GDM1 (cell line): ENCODE measurements at regions not wholly inside any gene's neighbourhood (a gene's known extent, or its start where the extent isn't known, plus 50 kb on each side); places are given as distances from the start of the nearest gene placed in this dataset.
"Not testable (repeated sequence)": the region's sequence is repeated elsewhere in the genome, so short reads cannot be mapped to it uniquely, and the experiment has no call there.

Experiments used
- DNase-seq: peaks from one replicate; lab custom pipeline; 2025; lab: John Stamatoyannopoulos, UW

- no peak for DNase-seq
Measured at GRCh38 chr16:55016515-55016914, 85.8 kb downstream of the IRX5 start.

- DNase-seq: no peak
Measured at GRCh38 chr16:55017321-55017720, 86.7 kb downstream of the IRX5 start.

GRCh38 chr16:55018881-55019280 is 88.2 kb downstream of the IRX5 start:
- no peak for DNase-seq

- DNase-seq: no peak
Measured at GRCh38 chr16:55019419-55020131, 88.9 kb downstream of the IRX5 start.

DNA sequence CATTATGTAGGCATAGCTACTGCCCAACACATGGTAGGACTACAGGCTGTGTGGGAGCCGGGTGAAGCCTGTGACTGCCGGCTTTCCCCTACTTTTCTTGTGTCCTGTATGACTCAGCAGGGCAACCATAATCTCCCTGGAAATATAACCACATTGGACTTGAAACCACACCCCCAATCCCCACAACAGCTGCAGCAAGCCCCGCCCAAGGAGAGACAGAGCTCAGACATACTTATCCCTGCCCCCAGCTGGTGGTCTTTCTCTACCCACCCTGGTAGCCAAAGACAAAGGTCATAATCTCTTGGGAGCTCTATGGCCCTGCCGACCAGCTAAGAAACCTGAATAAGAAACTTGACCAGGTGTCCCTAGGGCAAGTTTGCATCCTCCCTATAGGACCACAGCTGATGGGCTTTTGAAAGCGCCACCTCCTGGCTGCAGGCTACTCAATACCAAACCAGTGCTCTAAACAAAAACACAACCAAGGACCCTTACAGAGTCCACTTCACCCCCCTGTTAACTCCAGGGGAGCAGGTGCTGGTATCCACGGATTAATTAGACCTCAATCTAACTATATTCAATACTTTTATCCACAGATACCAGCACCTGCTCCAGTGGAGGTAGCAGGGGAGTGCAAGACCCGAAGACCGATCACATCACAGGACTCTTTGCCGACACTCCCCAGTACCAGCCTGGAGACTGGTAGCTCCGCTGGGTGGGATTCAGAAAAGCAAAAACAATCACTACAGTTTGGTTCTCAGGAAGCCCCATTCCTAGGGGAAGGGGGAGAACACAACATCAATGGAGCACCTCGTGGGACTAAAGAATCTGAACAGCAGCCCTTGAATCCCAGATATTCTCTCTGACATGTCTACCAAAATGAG is 91.2 kb downstream of the IRX5 start:
- DNase-seq: no peak

DNA sequence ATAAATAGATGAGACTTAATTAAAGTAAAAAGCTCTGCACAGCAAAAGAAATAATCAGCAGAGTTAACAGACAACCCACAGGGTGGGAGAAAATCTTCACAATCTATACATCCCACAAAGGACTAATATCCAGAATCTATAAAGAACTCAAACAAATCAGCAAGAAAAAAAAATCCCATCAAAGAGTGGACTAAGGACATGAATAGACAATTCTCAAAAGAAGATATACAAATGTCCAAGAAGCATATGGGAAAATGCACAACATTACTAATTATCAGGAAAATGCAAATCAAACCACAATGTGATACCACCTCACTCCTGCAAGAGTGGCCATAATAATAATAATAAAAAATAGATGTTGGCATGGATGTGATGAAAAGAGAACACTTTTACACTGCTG is 96.6 kb downstream of the IRX5 start:
- not testable (repeated sequence) for DNase-seq

- DNase-seq: no peak
Measured at GRCh38 chr16:55029509-55029908, 98.8 kb downstream of the IRX5 start.

- DNase-seq: no peak
Measured at GRCh38 chr16:55030944-55031343, 100.3 kb downstream of the IRX5 start.

GRCh38 chr16:55031481-55031880 is 100.8 kb downstream of the IRX5 start:
- DNase-seq: no peak

DNA sequence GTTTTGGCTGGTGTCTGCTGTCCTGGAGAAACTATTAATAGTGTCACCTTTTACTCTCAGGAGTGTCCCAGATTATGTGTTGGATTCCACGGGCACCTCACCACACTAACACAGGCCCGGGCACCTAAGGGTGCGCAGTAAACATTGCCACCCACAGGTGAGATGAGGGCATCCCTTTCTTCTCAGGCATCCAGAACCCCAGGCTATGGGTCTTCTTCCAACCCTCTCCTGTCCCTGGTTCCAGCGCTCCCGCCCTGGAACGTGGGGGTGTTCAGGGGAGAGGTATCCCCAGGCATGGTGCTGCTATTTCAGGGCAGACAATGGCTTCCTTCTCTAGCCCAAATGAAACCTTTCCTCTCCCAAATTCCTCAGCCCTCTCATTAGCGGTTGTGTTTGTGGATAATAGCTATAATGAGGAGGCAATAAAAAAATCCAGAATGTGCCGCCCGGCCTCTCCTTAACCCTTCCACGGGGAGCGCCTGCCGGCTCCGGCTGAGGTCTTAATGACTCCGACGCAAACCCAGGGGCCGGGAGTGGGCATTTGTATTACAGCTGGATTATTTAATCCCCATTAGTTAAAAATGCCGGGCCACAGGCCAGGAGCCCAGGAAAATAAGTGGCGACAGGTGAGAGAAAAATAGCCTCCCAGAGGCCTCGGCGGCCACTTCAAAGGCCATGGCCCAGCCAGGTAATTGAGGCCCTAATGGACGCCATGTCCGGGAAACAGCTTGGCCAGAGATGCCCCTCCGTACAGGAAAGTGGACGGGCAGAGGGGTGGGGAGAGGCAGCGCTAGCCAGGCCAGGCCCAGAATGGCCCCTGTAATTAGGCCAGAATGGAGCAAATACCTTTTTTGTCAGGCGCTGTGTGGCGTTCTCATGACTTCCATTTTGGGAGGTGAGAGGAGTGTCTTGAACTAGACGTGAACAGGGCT is 102.8 kb downstream of the IRX5 start:
- no peak for DNase-seq

- DNase-seq: no peak
Measured at GRCh38 chr16:55035029-55035428, 104.4 kb downstream of the IRX5 start.

GRCh38 chr16:55035956-55036355 is 105.3 kb downstream of the IRX5 start:
- DNase-seq: no peak

- no peak for DNase-seq
Measured at GRCh38 chr16:55036371-55036821, 105.7 kb downstream of the IRX5 start.

DNA sequence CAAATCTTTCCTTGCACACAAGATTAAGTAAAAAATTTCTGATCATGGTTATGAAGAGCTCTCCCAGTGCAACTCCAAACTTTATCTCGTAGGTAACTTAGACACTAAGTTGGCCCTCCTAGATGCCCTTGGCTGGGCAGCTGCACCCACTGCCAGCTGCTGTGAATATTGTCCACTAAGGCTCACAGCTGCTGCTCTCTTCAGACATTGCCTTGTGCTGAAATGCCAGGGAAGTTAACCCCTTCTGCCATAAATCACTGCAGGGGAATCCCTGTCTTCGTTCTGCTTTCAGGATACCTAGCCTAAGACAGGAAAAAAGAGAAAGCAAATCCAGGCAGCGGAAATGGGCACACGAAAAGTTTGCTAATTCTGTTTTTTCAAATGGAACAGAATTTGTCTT is 106.4 kb downstream of the IRX5 start:
- DNase-seq: no peak

DNA sequence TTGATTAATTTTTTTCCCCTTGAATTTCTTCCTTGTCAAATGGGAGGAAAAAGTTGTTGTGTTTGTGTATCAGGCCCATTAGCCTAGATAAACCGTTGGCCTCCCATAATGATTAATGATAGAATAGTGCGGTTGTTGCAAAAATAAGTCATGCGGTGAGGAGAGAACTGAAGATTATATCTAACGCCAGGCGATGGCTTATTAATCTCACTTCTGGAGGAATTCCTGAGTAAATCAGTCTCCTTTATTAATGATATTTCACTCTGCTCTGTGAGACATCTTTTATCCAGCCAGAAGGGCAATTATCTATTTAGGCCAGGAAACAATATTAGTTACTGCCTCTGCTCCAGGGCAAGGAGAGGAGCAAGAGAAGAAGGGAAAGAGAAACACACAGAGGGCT is 107.3 kb downstream of the IRX5 start:
- DNase-seq: no peak

GRCh38 chr16:55039042-55039441 is 108.4 kb downstream of the IRX5 start:
- DNase-seq: no peak

GRCh38 chr16:55039511-55039910 is 108.8 kb downstream of the IRX5 start:
- DNase-seq: no peak

GRCh38 chr16:55039931-55040330 is 109.3 kb downstream of the IRX5 start:
- no peak for DNase-seq

- no peak for DNase-seq
Measured at GRCh38 chr16:55040366-55041086, 109.9 kb downstream of the IRX5 start.

GRCh38 chr16:55041540-55042234 is 111.0 kb downstream of the IRX5 start:
- DNase-seq: no peak
